H9 (cell line): ENCODE measurements at regions not wholly inside any gene's neighbourhood (a gene's known extent, or its start where the extent isn't known, plus 50 kb on each side); places are given as distances from the start of the nearest gene placed in this dataset.

Experiments used
- DNase-seq: peaks from one replicate; pipeline ENCODE4 v3.0.0-alpha.2; 2017
- H2AFZ ChIP-seq: one replicate; pipeline ENCODE4 v1.6.1; 2013; ENCODE audit warnings: mild to moderate bottlenecking, low read length, control low read depth, moderate library complexity
- H2AK5ac ChIP-seq: 2 replicates; pipeline ENCODE4 v1.6.1; 2013; ENCODE audit warnings: low read length, control low read depth, mixed read lengths; ENCODE audit not compliant: insufficient read length
- H2BK120ac ChIP-seq: one replicate; pipeline ENCODE4 v1.6.1; 2013; ENCODE audit warnings: low read depth, mild to moderate bottlenecking, low read length, control low read depth, inconsistent platforms; ENCODE audit not compliant: poor library complexity, severe bottlenecking
- H2BK12ac ChIP-seq: 2 replicates; pipeline ENCODE4 v1.6.1; 2013; ENCODE audit warnings: low read length, control low read depth, mixed read lengths, low read depth; ENCODE audit not compliant: insufficient read length
- H2BK15ac ChIP-seq: 2 replicates; pipeline ENCODE4 v1.6.1; 2013; ENCODE audit warnings: low read depth, low read length, control low read depth
- H2BK20ac ChIP-seq: one replicate; pipeline ENCODE4 v1.6.1; 2013; ENCODE audit warnings: low read depth, mild to moderate bottlenecking, low read length, control low read depth, inconsistent platforms; ENCODE audit not compliant: poor library complexity, severe bottlenecking
- H2BK5ac ChIP-seq: 2 replicates; pipeline ENCODE4 v1.6.1; 2013; ENCODE audit warnings: low read length, control low read depth, mixed read lengths; ENCODE audit not compliant: insufficient read length
- H3K14ac ChIP-seq: 2 replicates; pipeline ENCODE4 v1.6.1; 2013; ENCODE audit warnings: low read length, control low read depth; ENCODE audit not compliant: insufficient read depth
- H3K18ac ChIP-seq: 2 replicates; pipeline ENCODE4 v1.6.1; 2013; ENCODE audit warnings: low read depth, mild to moderate bottlenecking, mixed read lengths, low read length, control low read depth; ENCODE audit not compliant: insufficient read length
- H3K23ac ChIP-seq: 2 replicates; pipeline ENCODE4 v1.6.1; 2013; ENCODE audit warnings: low read length, control low read depth, mixed read lengths, low read depth; ENCODE audit not compliant: insufficient read length
- H3K23me2 ChIP-seq: 2 replicates; pipeline ENCODE4 v1.6.1; 2013; ENCODE audit warnings: low read depth, mild to moderate bottlenecking, mixed read lengths, low read length, control low read depth; ENCODE audit not compliant: insufficient read length, poor library complexity, severe bottlenecking
- H3K27ac ChIP-seq: 2 replicates; pipeline ENCODE4 v1.5.1; 2013; ENCODE audit warnings: low read length, control low read depth, mixed read lengths, low read depth; ENCODE audit not compliant: insufficient read length
- H3K27me3 ChIP-seq: 2 replicates; pipeline ENCODE4 v1.6.1; 2013; ENCODE audit warnings: low read length, control low read depth, inconsistent platforms; ENCODE audit not compliant: insufficient read depth
- H3K4ac ChIP-seq: 2 replicates; pipeline ENCODE4 v1.6.1; 2013; ENCODE audit warnings: low read depth, mild to moderate bottlenecking, control low read depth, inconsistent platforms, low read length, moderate library complexity
- H3K4me1 ChIP-seq: 2 replicates; pipeline ENCODE4 v1.6.1; 2013; ENCODE audit warnings: low read length, control low read depth, inconsistent platforms; ENCODE audit not compliant: insufficient read depth
- H3K4me2 ChIP-seq: 2 replicates; pipeline ENCODE4 v1.6.1; 2013; ENCODE audit warnings: low read length, control low read depth, mixed read lengths; ENCODE audit not compliant: insufficient read length, insufficient read depth
- H3K56ac ChIP-seq: 2 replicates; pipeline ENCODE4 v1.6.1; 2013; ENCODE audit warnings: low read depth, mild to moderate bottlenecking, mixed read lengths, low read length, control low read depth; ENCODE audit not compliant: insufficient read length
- H3K79me1 ChIP-seq: 2 replicates; pipeline ENCODE4 v1.6.1; 2013; ENCODE audit warnings: low read depth, mild to moderate bottlenecking, moderate library complexity, low read length, control low read depth, inconsistent platforms; ENCODE audit not compliant: insufficient read depth, poor library complexity, severe bottlenecking
- H3K79me2 ChIP-seq: 2 replicates; pipeline ENCODE4 v1.6.1; 2013; ENCODE audit warnings: low read length, control low read depth, inconsistent platforms; ENCODE audit not compliant: insufficient read depth
- H3K9ac ChIP-seq: 2 replicates; pipeline ENCODE4 v1.6.1; 2013; ENCODE audit warnings: low read length, control low read depth, mixed read lengths; ENCODE audit not compliant: insufficient read length; ENCODE audit errors: extremely low read depth
- H3K9me3 ChIP-seq: one replicate; pipeline ENCODE4 v1.6.1; 2013; ENCODE audit warnings: low read depth, low read length, inconsistent platforms; ENCODE audit not compliant: control insufficient read depth
- H3T11ph ChIP-seq: one replicate; pipeline ENCODE4 v1.6.1; 2013; ENCODE audit warnings: mild to moderate bottlenecking, low read length, control low read depth, inconsistent platforms
- H4K20me1 ChIP-seq: one replicate; pipeline ENCODE4 v1.6.1; 2013; ENCODE audit not compliant: control insufficient read depth, insufficient read length, insufficient read depth
- H4K5ac ChIP-seq: 2 replicates; pipeline ENCODE4 v1.6.1; 2013; ENCODE audit warnings: low read depth, mild to moderate bottlenecking, mixed read lengths, low read length, control low read depth; ENCODE audit not compliant: insufficient read length
- H4K8ac ChIP-seq: replicated peaks from 2 replicates; pipeline ENCODE4 v1.6.1; 2013; ENCODE audit warnings: low read length, control low read depth, mixed read lengths, low read depth; ENCODE audit not compliant: insufficient read length
- H4K91ac ChIP-seq: 2 replicates; pipeline ENCODE4 v1.6.1; 2013; ENCODE audit warnings: low read depth, mild to moderate bottlenecking, moderate library complexity, mixed read lengths, low read length, control low read depth; ENCODE audit not compliant: insufficient read length
- H3K27ac Mint-ChIP-seq, 3 experiments: 2 replicates in 2 of 3; 3 replicates in 1 of 3; pipeline ENCODE4 v1.8.0; 2020 to 2021; ENCODE audit warnings: mixed read lengths in 3 of 3, mild to moderate bottlenecking in 1 of 3, moderate library complexity in 1 of 3
- H3K27me3 Mint-ChIP-seq: 2 replicates; pipeline ENCODE4 v1.8.0; 2021; ENCODE audit warnings: low read depth, mild to moderate bottlenecking, moderate library complexity, mixed read lengths
- H3K36me3 Mint-ChIP-seq, 3 experiments: 2 replicates in 2 of 3; 3 replicates in 1 of 3; pipeline ENCODE4 v1.8.0; 2020 to 2021; ENCODE audit warnings: low read depth in 3 of 3, mixed read lengths in 3 of 3; ENCODE audit not compliant: insufficient read depth in 1 of 3
- H3K4me1 Mint-ChIP-seq, 2 experiments: 2 replicates each; pipeline ENCODE4 v1.8.0; 2020; ENCODE audit warnings: mixed read lengths in 2 of 2
- H3K4me3 Mint-ChIP-seq, 2 experiments: 2 replicates in 1 of 2; 3 replicates in 1 of 2; pipeline ENCODE4 v1.8.0; 2020 to 2021; ENCODE audit warnings: mild to moderate bottlenecking in 2 of 2, mixed read lengths in 2 of 2, moderate library complexity in 1 of 2
- H3K9me3 Mint-ChIP-seq, 2 experiments: 2 replicates in 1 of 2; 3 replicates in 1 of 2; pipeline ENCODE4 v1.8.0; 2020; ENCODE audit warnings: mild to moderate bottlenecking in 2 of 2, mixed read lengths in 2 of 2, moderate library complexity in 1 of 2
- WGBS: extraction: QIAGEN DNeasy Blood & Tissue Kit; methylation state at CpG from one replicate; pipeline ENCODE4 v1.1.7; 2013; ENCODE audit warnings: missing lambda C conversion rate, low lambda C conversion rate, mixed read lengths; ENCODE audit not compliant: insufficient read length; ENCODE audit errors: extremely low coverage; 5-methylcytosine and 5-hydroxymethylcytosine counted together
- TF ChIP-seq, protein P1 (sequence below): fragments of 200-600 bp; sonication (generic); conservative IDR thresholded peaks from 3 replicates; pipeline ENCODE4 v1.8.0; 2021; ENCODE audit warnings: antibody characterized with exemption, mild to moderate bottlenecking

DNA sequence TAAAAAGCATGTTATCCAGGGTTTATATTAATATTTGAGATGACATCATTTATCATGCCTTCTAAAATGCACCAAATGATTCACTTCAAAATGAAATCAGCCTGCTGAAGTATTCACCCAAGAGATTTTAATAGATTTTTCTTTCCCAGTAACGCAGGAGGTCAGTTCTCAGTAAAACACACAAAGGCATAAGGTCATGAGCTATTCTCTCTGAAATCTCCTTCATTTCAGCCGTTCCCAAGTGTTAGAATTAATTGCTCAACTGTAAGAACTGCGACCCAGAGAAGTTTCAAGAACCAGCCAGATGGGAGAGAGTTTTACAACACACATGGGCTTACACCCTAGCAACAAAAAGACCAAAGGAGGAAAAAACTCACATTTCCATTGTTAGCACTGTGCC is 84.2 kb upstream of the PHLPP1 start:
- Mint-ChIP-seq H3K4me1 (peaks cover 6 to 10% of the 10 kb centered on the region in 2 experiments), H3K36me3 (no peaks in the 10 kb centered on the region), H3K27me3 (no peaks in the 10 kb centered on the region; the same call in 1 of the 2 replicates), H3K4me3 (no peak overlapping the region), H3K9me3 (no peaks in the 10 kb centered on the region; a peak in 1 of 5 replicates), H3K27ac (no peak overlapping the region)
- Histone ChIP-seq H3K27ac (no peak overlapping the region), H2BK20ac (no peak overlapping the region), H3K4ac (no peak overlapping the region), H2BK5ac (no peak overlapping the region), H3K23me2 (no peaks in the 10 kb centered on the region), H3K4me2 (no peak overlapping the region), H2BK120ac (no peak overlapping the region), H3K27me3 (no peaks in the 10 kb centered on the region), H3K56ac (no peak overlapping the region), H4K91ac (no peak overlapping the region), H3K9me3 (no peaks in the 10 kb centered on the region), H3K79me1 (no peaks in the 10 kb centered on the region), H4K8ac (no peak overlapping the region), H3K23ac (no peak overlapping the region), H3K4me1 (peaks cover 4% of the 10 kb centered on the region; the same call in 1 of the 2 replicates), H4K5ac (no peak overlapping the region), H2AFZ (no peak overlapping the region), H3T11ph (no peak overlapping the region), H3K9ac (no peak overlapping the region), H4K20me1 (no peaks in the 10 kb centered on the region), H2AK5ac (no peak overlapping the region), H3K18ac (no peak overlapping the region), H2BK15ac (no peak overlapping the region), H3K14ac (no peak overlapping the region), H2BK12ac (no peak overlapping the region), H3K79me2 (no peaks in the 10 kb centered on the region)
- DNase-seq, result no peak
- TF ChIP-seq, protein P1, sequence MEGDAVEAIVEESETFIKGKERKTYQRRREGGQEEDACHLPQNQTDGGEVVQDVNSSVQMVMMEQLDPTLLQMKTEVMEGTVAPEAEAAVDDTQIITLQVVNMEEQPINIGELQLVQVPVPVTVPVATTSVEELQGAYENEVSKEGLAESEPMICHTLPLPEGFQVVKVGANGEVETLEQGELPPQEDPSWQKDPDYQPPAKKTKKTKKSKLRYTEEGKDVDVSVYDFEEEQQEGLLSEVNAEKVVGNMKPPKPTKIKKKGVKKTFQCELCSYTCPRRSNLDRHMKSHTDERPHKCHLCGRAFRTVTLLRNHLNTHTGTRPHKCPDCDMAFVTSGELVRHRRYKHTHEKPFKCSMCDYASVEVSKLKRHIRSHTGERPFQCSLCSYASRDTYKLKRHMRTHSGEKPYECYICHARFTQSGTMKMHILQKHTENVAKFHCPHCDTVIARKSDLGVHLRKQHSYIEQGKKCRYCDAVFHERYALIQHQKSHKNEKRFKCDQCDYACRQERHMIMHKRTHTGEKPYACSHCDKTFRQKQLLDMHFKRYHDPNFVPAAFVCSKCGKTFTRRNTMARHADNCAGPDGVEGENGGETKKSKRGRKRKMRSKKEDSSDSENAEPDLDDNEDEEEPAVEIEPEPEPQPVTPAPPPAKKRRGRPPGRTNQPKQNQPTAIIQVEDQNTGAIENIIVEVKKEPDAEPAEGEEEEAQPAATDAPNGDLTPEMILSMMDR, result no peak
- WGBS, result no CpG with 5 or more reads among the region's 3 CpGs
